ENCODE measurements at regions not wholly inside any gene's neighbourhood (a gene's known extent, or its start where the extent isn't known, plus 50 kb on each side); places are given as distances from the start of the nearest gene placed in this dataset.

GRCh38 chr7:10838228-10838627 is 135.4 kb upstream of the PHF14 start:
- TF ChIP-seq CTCF (IDR thresholded peaks at IDR 0.05; ENCODE audit: poor library complexity, severe bottlenecking) (no peak), POLR2AphosphoS5 (IDR thresholded peaks at IDR 0.05) (no peak), TAF1 (IDR thresholded peaks at IDR 0.05; ENCODE audit: low read depth) (no peak), EZH2 (IDR thresholded peaks at IDR 0.05; ENCODE audit: borderline replicate concordance, insufficient read depth, low read length, poor library complexity, severe bottlenecking) (no peak), REST (IDR thresholded peaks at IDR 0.05; ENCODE audit: borderline replicate concordance) (no peak), RAD21 (conservative IDR thresholded peaks at IDR 0.05) (no peak), SMC3 (conservative IDR thresholded peaks at IDR 0.05; ENCODE audit: poor library complexity) (no peak), EP300 (conservative IDR thresholded peaks at IDR 0.05; ENCODE audit: poor library complexity, severe bottlenecking) (no peak)

All from neural cell (in vitro differentiated cells).